ENCODE measurements at regions not wholly inside any gene's neighbourhood (a gene's known extent, or its start where the extent isn't known, plus 50 kb on each side); places are given as distances from the start of the nearest gene placed in this dataset.

- TF ChIP-seq CTCF (IDR thresholded peaks at IDR 0.05) (no peak), POLR2A (IDR thresholded peaks at IDR 0.05) (no peak)
Observed at GRCh38 chr10:118503192-118503591, 92.3 kb downstream of the PRLHR start.

Data from Peyer's patch (tissue), 4 donors.